ENCODE measurements at regions not wholly inside any gene's neighbourhood (a gene's known extent, or its start where the extent isn't known, plus 50 kb on each side); places are given as distances from the start of the nearest gene placed in this dataset.

GRCh38 chr2:221142341-221142740 lies 429.8 kb downstream of the EPHA4 start:
- H3K9ac ChIP-seq (ENCODE audit: low read length): no peak overlapping the region
- H3K9me3 ChIP-seq (ENCODE audit: low read length): no peaks in the 10 kb centered on the region
- no peak overlapping the region for H3K4me2 ChIP-seq (ENCODE audit: low read length)
- H4K20me1 ChIP-seq (ENCODE audit: insufficient read depth, low read length): no peaks in the 10 kb centered on the region
- no peaks in the 10 kb centered on the region for H3K9me2 ChIP-seq (ENCODE audit: low read depth, low read length)
- H3K27me3 ChIP-seq (ENCODE audit: insufficient read depth, low read length): no peaks in the 10 kb centered on the region
- no peaks in the 10 kb centered on the region for H3F3A ChIP-seq (ENCODE audit: insufficient read depth, low read length)
- TF ChIP-seq EZH2 (IDR thresholded peaks at IDR 0.05; ENCODE audit: borderline replicate concordance, low read length): no peak
- TF ChIP-seq CTCF (IDR thresholded peaks at IDR 0.05; ENCODE audit: low read length): no peak
- no peak overlapping the region for H3K27ac ChIP-seq (ENCODE audit: low read depth, low read length, poor library complexity, severe bottlenecking)
- H3K79me2 ChIP-seq (ENCODE audit: insufficient read depth, low read length): no peaks in the 10 kb centered on the region
- H2AFZ ChIP-seq (ENCODE audit: low read length): no peak overlapping the region
- H3K4me3 ChIP-seq (ENCODE audit: low read depth, low read length, poor library complexity, severe bottlenecking): no peak overlapping the region
- H3K36me3 ChIP-seq (ENCODE audit: insufficient read depth, low read length): no peaks in the 10 kb centered on the region
- H3K4me1 ChIP-seq (ENCODE audit: insufficient read depth, low read length, severe bottlenecking): no peaks in the 10 kb centered on the region

GRCh38 chr2:221143231-221143630 lies 428.9 kb downstream of the EPHA4 start:
- no peaks in the 10 kb centered on the region for H3K9me2 ChIP-seq (ENCODE audit: low read depth, low read length)
- H4K20me1 ChIP-seq (ENCODE audit: insufficient read depth, low read length): no peaks in the 10 kb centered on the region
- no peaks in the 10 kb centered on the region for H3K36me3 ChIP-seq (ENCODE audit: insufficient read depth, low read length)
- TF ChIP-seq CTCF (IDR thresholded peaks at IDR 0.05; ENCODE audit: low read length): no peak
- no peak for TF ChIP-seq EZH2 (IDR thresholded peaks at IDR 0.05; ENCODE audit: borderline replicate concordance, low read length)
- H3K27ac ChIP-seq (ENCODE audit: low read depth, low read length, poor library complexity, severe bottlenecking): no peak overlapping the region
- no peaks in the 10 kb centered on the region for H3K27me3 ChIP-seq (ENCODE audit: insufficient read depth, low read length)
- H3K4me3 ChIP-seq (ENCODE audit: low read depth, low read length, poor library complexity, severe bottlenecking): no peak overlapping the region
- no peaks in the 10 kb centered on the region for H3K79me2 ChIP-seq (ENCODE audit: insufficient read depth, low read length)
- H3K9me3 ChIP-seq (ENCODE audit: low read length): no peaks in the 10 kb centered on the region
- H2AFZ ChIP-seq (ENCODE audit: low read length): no peak overlapping the region
- H3K4me2 ChIP-seq (ENCODE audit: low read length): no peak overlapping the region
- no peaks in the 10 kb centered on the region for H3K4me1 ChIP-seq (ENCODE audit: insufficient read depth, low read length, severe bottlenecking)
- no peaks in the 10 kb centered on the region for H3F3A ChIP-seq (ENCODE audit: insufficient read depth, low read length)
- no peak overlapping the region for H3K9ac ChIP-seq (ENCODE audit: low read length)

- TF ChIP-seq CTCF (IDR thresholded peaks at IDR 0.05; ENCODE audit: low read length) (no peak), EZH2 (IDR thresholded peaks at IDR 0.05; ENCODE audit: borderline replicate concordance, low read length) (no peak)
- Histone ChIP-seq H3K27ac (ENCODE audit: low read depth, low read length, poor library complexity, severe bottlenecking) (no peak overlapping the region), H3K27me3 (ENCODE audit: insufficient read depth, low read length) (no peaks in the 10 kb centered on the region), H4K20me1 (ENCODE audit: insufficient read depth, low read length) (no peaks in the 10 kb centered on the region), H3K36me3 (ENCODE audit: insufficient read depth, low read length) (no peaks in the 10 kb centered on the region), H3K9ac (ENCODE audit: low read length) (no peak overlapping the region), H3K4me3 (ENCODE audit: low read depth, low read length, poor library complexity, severe bottlenecking) (no peak overlapping the region), H3F3A (ENCODE audit: insufficient read depth, low read length) (no peaks in the 10 kb centered on the region), H2AFZ (ENCODE audit: low read length) (no peak overlapping the region), H3K4me1 (ENCODE audit: insufficient read depth, low read length, severe bottlenecking) (no peaks in the 10 kb centered on the region), H3K79me2 (ENCODE audit: insufficient read depth, low read length) (no peaks in the 10 kb centered on the region), H3K9me2 (ENCODE audit: low read depth, low read length) (no peaks in the 10 kb centered on the region), H3K4me2 (ENCODE audit: low read length) (no peak overlapping the region), H3K9me3 (ENCODE audit: low read length) (no peaks in the 10 kb centered on the region)
These were observed 427.2 kb downstream of the EPHA4 start for GRCh38 chr2:221144909-221145308.

Data from OCI-LY1 (cell line).